Activated T-cell treated with anti-CD3 and anti-CD28 coated beads, Interleukin-2, amount 50 U/mL, for 72 hours (primary cell): ENCODE measurements at regions not wholly inside any gene's neighbourhood (a gene's known extent, or its start where the extent isn't known, plus 50 kb on each side); places are given as distances from the start of the nearest gene placed in this dataset.

Experiments used
- ATAC-seq, 2 donors: fragments of 150-1000 bp; cut with Tn5 transposase; replicated peaks in 1 of 2; 2 replicates each; pipeline ENCODE4 v1.10.0; 2021; ENCODE audit warnings: moderate library complexity in 2 of 2, mild to moderate bottlenecking in 1 of 2
- DNase-seq, 2 donors: peaks; one replicate each; pipeline ENCODE4 v3.0.0; 2021 to 2022; ENCODE audit warnings: mixed read lengths in 1 of 2
- H3K27ac Mint-ChIP-seq: one replicate; pipeline ENCODE4 v1.8.0; 2022; ENCODE audit warnings: mild to moderate bottlenecking, moderate library complexity, mixed read lengths
- H3K27me3 Mint-ChIP-seq: one replicate; pipeline ENCODE4 v1.8.0; 2022; ENCODE audit warnings: low read depth, mixed read lengths
- H3K36me3 Mint-ChIP-seq, 2 donors: one replicate each; pipeline ENCODE4 v1.8.0; 2022; ENCODE audit warnings: mixed read lengths in 2 of 2, mild to moderate bottlenecking in 1 of 2; ENCODE audit not compliant: insufficient read depth in 2 of 2
- H3K4me1 Mint-ChIP-seq: one replicate; pipeline ENCODE4 v1.8.0; 2022; ENCODE audit warnings: low read depth, mixed read lengths
- H3K4me3 Mint-ChIP-seq, 2 donors: one replicate each; pipeline ENCODE4 v1.8.0; 2022; ENCODE audit warnings: mild to moderate bottlenecking in 2 of 2, mixed read lengths in 2 of 2, moderate library complexity in 2 of 2
- H3K9me3 Mint-ChIP-seq, 2 donors: one replicate each; pipeline ENCODE4 v1.8.0; 2022; ENCODE audit warnings: mixed read lengths in 2 of 2

- Mint-ChIP-seq H3K9me3 (peaks cover 8 to 10% of the 10 kb centered on the region in 2 donors), H3K27ac (no peak overlapping the region), H3K27me3 (no peaks in the 10 kb centered on the region), H3K4me1 (no peaks in the 10 kb centered on the region), H3K4me3 (no peak overlapping the region), H3K36me3 (peaks cover 1 to 3% of the 10 kb centered on the region in 2 donors)
- no peak for DNase-seq
- ATAC-seq, result no peak
These were observed 277.0 kb downstream of the CDH2 start for GRCh38 chr18:27899893-27900292.

- Mint-ChIP-seq H3K4me3 (no peak overlapping the region), H3K4me1 (no peaks in the 10 kb centered on the region), H3K27ac (no peak overlapping the region), H3K36me3 (peaks cover 1 to 3% of the 10 kb centered on the region in 2 donors), H3K27me3 (no peaks in the 10 kb centered on the region), H3K9me3 (peaks cover 0 to 2% of the 10 kb centered on the region in 2 donors)
- ATAC-seq (no peak), DNase-seq (no peak)
These were observed 282.2 kb downstream of the CDH2 start for GRCh38 chr18:27894746-27895145.

GRCh38 chr18:27887711-27888495, 289.0 kb downstream of the CDH2 start:
- no peak overlapping the region for H3K27ac Mint-ChIP-seq
- H3K36me3 Mint-ChIP-seq, result no peaks in the 10 kb centered on the region
- peaks cover 0 to 6% of the 10 kb centered on the region in 2 donors for H3K9me3 Mint-ChIP-seq
- no peak overlapping the region for H3K4me3 Mint-ChIP-seq
- H3K4me1 Mint-ChIP-seq, result no peaks in the 10 kb centered on the region
- H3K27me3 Mint-ChIP-seq, result no peaks in the 10 kb centered on the region
- DNase-seq (no peak), ATAC-seq (no peak)

GRCh38 chr18:27887287-27887686, 289.6 kb downstream of the CDH2 start:
- no peaks in the 10 kb centered on the region for H3K27me3 Mint-ChIP-seq
- no peak overlapping the region for H3K4me3 Mint-ChIP-seq
- ATAC-seq (no peak), DNase-seq (no peak)
- no peak overlapping the region for H3K27ac Mint-ChIP-seq
- H3K36me3 Mint-ChIP-seq, result no peaks in the 10 kb centered on the region
- H3K9me3 Mint-ChIP-seq, result peaks cover 0 to 6% of the 10 kb centered on the region in 2 donors
- H3K4me1 Mint-ChIP-seq, result no peaks in the 10 kb centered on the region

- Mint-ChIP-seq H3K4me3 (no peak overlapping the region), H3K9me3 (peaks cover 4 to 11% of the 10 kb centered on the region in 2 donors), H3K27ac (no peak overlapping the region), H3K36me3 (no peaks in the 10 kb centered on the region), H3K27me3 (no peaks in the 10 kb centered on the region), H3K4me1 (no peaks in the 10 kb centered on the region)
- ATAC-seq, result no peak
- no peak for DNase-seq
These were observed 297.4 kb downstream of the CDH2 start for GRCh38 chr18:27879540-27879939.

- no peak for ATAC-seq
- H3K9me3 Mint-ChIP-seq, result peaks cover 0 to 6% of the 10 kb centered on the region in 2 donors
- peaks cover 0 to 1% of the 10 kb centered on the region in 2 donors for H3K36me3 Mint-ChIP-seq
- no peak for DNase-seq
- no peaks in the 10 kb centered on the region for H3K4me1 Mint-ChIP-seq
- H3K4me3 Mint-ChIP-seq, result no peak overlapping the region
- no peak overlapping the region for H3K27ac Mint-ChIP-seq
- no peaks in the 10 kb centered on the region for H3K27me3 Mint-ChIP-seq
These were observed 305.2 kb downstream of the CDH2 start for GRCh38 chr18:27871726-27872125.

GRCh38 chr18:27869735-27870134, 307.2 kb downstream of the CDH2 start:
- Mint-ChIP-seq H3K36me3 (peaks cover 0 to 1% of the 10 kb centered on the region in 2 donors), H3K27me3 (no peaks in the 10 kb centered on the region), H3K4me3 (no peak overlapping the region), H3K27ac (no peak overlapping the region), H3K9me3 (peaks cover 2 to 8% of the 10 kb centered on the region in 2 donors), H3K4me1 (no peaks in the 10 kb centered on the region)
- DNase-seq, result no peak
- no peak for ATAC-seq

- no peaks in the 10 kb centered on the region for H3K4me1 Mint-ChIP-seq
- no peak for DNase-seq
- H3K27ac Mint-ChIP-seq, result no peak overlapping the region
- H3K27me3 Mint-ChIP-seq, result no peaks in the 10 kb centered on the region
- peaks cover 2 to 4% of the 10 kb centered on the region in 2 donors for H3K9me3 Mint-ChIP-seq
- peaks cover 0 to 1% of the 10 kb centered on the region in 2 donors for H3K36me3 Mint-ChIP-seq
- H3K4me3 Mint-ChIP-seq, result no peak overlapping the region
- no peak for ATAC-seq
These were observed 311.5 kb downstream of the CDH2 start for GRCh38 chr18:27865431-27865830.

GRCh38 chr18:27863780-27864430, 313.0 kb downstream of the CDH2 start:
- ATAC-seq (no peak), DNase-seq (no peak)
- H3K4me1 Mint-ChIP-seq, result no peaks in the 10 kb centered on the region
- H3K4me3 Mint-ChIP-seq, result no peak overlapping the region
- H3K27ac Mint-ChIP-seq, result no peak overlapping the region
- peaks cover 2 to 4% of the 10 kb centered on the region in 2 donors for H3K9me3 Mint-ChIP-seq
- peaks cover 0 to 1% of the 10 kb centered on the region in 2 donors for H3K36me3 Mint-ChIP-seq
- H3K27me3 Mint-ChIP-seq, result no peaks in the 10 kb centered on the region

- DNase-seq (no peak), ATAC-seq (no peak)
- no peak overlapping the region for H3K4me3 Mint-ChIP-seq
- no peaks in the 10 kb centered on the region for H3K27me3 Mint-ChIP-seq
- H3K9me3 Mint-ChIP-seq, result peaks cover 2 to 8% of the 10 kb centered on the region in 2 donors
- H3K4me1 Mint-ChIP-seq, result no peaks in the 10 kb centered on the region
- H3K36me3 Mint-ChIP-seq, result peaks cover 0 to 1% of the 10 kb centered on the region in 2 donors
- no peak overlapping the region for H3K27ac Mint-ChIP-seq
These were observed 314.8 kb downstream of the CDH2 start for GRCh38 chr18:27862041-27862682.

- Mint-ChIP-seq H3K4me1 (no peaks in the 10 kb centered on the region), H3K4me3 (no peak overlapping the region), H3K27ac (no peak overlapping the region), H3K27me3 (no peaks in the 10 kb centered on the region), H3K9me3 (peaks cover 2 to 8% of the 10 kb centered on the region in 2 donors), H3K36me3 (no peaks in the 10 kb centered on the region)
- no peak for DNase-seq
- no peak for ATAC-seq
These were observed 315.4 kb downstream of the CDH2 start for GRCh38 chr18:27861539-27861938.

GRCh38 chr18:27860701-27861107, 316.2 kb downstream of the CDH2 start:
- DNase-seq (no peak), ATAC-seq (no peak)
- H3K4me3 Mint-ChIP-seq, result no peak overlapping the region
- H3K9me3 Mint-ChIP-seq, result peaks cover 0 to 5% of the 10 kb centered on the region in 2 donors
- no peak overlapping the region for H3K27ac Mint-ChIP-seq
- H3K36me3 Mint-ChIP-seq, result no peaks in the 10 kb centered on the region
- H3K27me3 Mint-ChIP-seq, result no peaks in the 10 kb centered on the region
- H3K4me1 Mint-ChIP-seq, result no peaks in the 10 kb centered on the region

GRCh38 chr18:27860011-27860410, 316.9 kb downstream of the CDH2 start:
- Mint-ChIP-seq H3K4me1 (no peaks in the 10 kb centered on the region), H3K36me3 (no peaks in the 10 kb centered on the region), H3K4me3 (no peak overlapping the region), H3K9me3 (peaks cover under 1 to 5% of the 10 kb centered on the region in 2 donors), H3K27me3 (no peaks in the 10 kb centered on the region), H3K27ac (no peak overlapping the region)
- DNase-seq (no peak), ATAC-seq (no peak)
